Activated T-helper 17 cell treated with anti-CD3 and anti-CD28 coated beads, Interleukin-2, amount 50 U/mL, for 72 hours (primary cell): ENCODE measurements at regions not wholly inside any gene's neighbourhood (a gene's known extent, or its start where the extent isn't known, plus 50 kb on each side); places are given as distances from the start of the nearest gene placed in this dataset.
"Not testable (repeated sequence)": the region's sequence is repeated elsewhere in the genome, so short reads cannot be mapped to it uniquely, and the experiment has no call there.

Experiments
- ATAC-seq: fragments of 150-1000 bp; cut with Tn5 transposase; replicated peaks from 2 replicates; pipeline ENCODE4 v1.10.0; 2021; ENCODE audit warnings: mild to moderate bottlenecking, moderate library complexity
- H3K27ac Mint-ChIP-seq: one replicate; pipeline ENCODE4 v1.8.0; 2022; ENCODE audit warnings: mixed read lengths
- H3K27me3 Mint-ChIP-seq: one replicate; pipeline ENCODE4 v1.8.0; 2022; ENCODE audit warnings: mixed read lengths
- H3K36me3 Mint-ChIP-seq: one replicate; pipeline ENCODE4 v1.8.0; 2022; ENCODE audit warnings: low read depth, mild to moderate bottlenecking, mixed read lengths
- H3K4me1 Mint-ChIP-seq: one replicate; pipeline ENCODE4 v1.8.0; 2022; ENCODE audit warnings: mixed read lengths
- H3K4me3 Mint-ChIP-seq: one replicate; pipeline ENCODE4 v1.8.0; 2022; ENCODE audit warnings: mild to moderate bottlenecking, mixed read lengths
- H3K9me3 Mint-ChIP-seq: one replicate; pipeline ENCODE4 v1.8.0; 2022; ENCODE audit warnings: mixed read lengths

DNA sequence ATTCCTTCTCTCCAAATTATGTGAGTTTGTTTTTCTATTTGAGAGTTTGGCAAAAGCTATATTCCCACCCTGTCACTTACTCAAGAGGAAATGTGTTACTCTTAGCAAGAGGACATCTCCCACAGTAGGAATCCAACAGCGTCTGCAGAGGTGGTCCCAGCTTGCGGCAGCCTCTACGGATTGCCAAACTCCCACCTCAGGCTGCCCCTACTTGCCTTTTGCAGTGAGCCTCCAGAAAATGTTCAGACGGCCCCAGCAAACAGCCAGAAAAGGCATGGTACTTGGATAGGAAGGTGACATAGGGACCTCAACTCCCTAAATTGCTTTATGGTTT is 158.4 kb downstream of the SUCLG1 start:
- Mint-ChIP-seq H3K4me1 (no peaks in the 10 kb centered on the region), H3K27ac (no peak overlapping the region), H3K9me3 (no peaks in the 10 kb centered on the region), H3K4me3 (no peak overlapping the region), H3K27me3 (peaks cover 6% of the 10 kb centered on the region), H3K36me3 (no peaks in the 10 kb centered on the region)
- no peak for ATAC-seq

GRCh38 chr2:84300001-84300695 is 158.9 kb downstream of the SUCLG1 start:
- not testable (repeated sequence) for H3K9me3 Mint-ChIP-seq, ATAC-seq, H3K4me1 Mint-ChIP-seq

DNA sequence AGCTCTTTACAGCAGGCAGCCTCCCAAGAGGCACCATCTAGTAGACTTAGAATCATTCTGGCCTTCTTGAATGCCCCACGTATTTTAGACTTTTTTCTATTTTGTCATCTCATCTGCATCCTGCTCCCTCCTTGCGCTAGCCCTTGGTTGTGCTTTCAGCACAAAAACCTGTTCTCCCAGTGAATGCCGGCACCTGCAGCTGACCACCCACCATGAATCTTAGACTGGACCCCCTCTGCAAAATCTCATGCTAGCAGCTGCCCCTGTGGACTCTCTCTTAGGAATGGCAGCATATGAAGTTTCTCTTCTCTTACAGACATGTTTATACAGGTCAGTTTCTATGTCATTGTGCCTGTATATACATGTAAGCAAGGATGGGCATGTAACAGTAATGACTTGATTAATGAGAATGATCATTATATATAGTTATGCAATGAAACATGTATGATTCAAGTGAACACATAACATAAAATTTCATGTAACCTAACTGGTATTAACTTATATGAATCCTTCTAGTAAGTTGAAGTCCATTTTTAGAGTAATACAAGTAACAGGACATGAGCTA is 159.8 kb downstream of the SUCLG1 start:
- Mint-ChIP-seq H3K4me1 (no peaks in the 10 kb centered on the region), H3K27me3 (peaks cover 6% of the 10 kb centered on the region), H3K36me3 (no peaks in the 10 kb centered on the region), H3K9me3 (no peaks in the 10 kb centered on the region), H3K4me3 (no peak overlapping the region), H3K27ac (no peak overlapping the region)
- no peak for ATAC-seq

More at GRCh38 chr2:84300001-84300695, 158.9 kb downstream of the SUCLG1 start:
- not testable (repeated sequence) for H3K27me3 Mint-ChIP-seq, H3K4me3 Mint-ChIP-seq, H3K36me3 Mint-ChIP-seq, H3K27ac Mint-ChIP-seq

DNA sequence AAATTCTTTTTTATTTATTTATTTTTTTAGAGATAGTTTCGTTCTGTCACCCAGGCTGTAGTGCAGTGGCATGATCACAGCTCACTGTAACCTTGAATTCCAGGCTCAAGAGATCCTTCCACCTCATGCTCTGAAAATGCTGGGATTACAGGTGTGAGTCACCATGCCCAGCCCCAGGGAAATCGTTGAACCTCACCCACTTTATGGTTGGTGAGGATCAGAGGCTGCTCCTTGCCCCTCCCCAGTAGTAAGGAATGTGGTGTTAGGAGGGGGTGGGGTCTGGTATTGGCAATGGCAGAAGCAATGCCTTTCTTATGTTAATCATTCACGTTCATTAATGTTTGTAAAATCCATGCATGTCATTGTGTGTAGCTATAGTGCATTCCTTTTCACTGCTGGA is 161.9 kb downstream of the SUCLG1 start:
- Mint-ChIP-seq H3K27ac (no peak overlapping the region), H3K36me3 (no peaks in the 10 kb centered on the region), H3K4me3 (no peak overlapping the region), H3K4me1 (no peaks in the 10 kb centered on the region), H3K9me3 (no peaks in the 10 kb centered on the region), H3K27me3 (peaks cover 10% of the 10 kb centered on the region)
- ATAC-seq, result no peak

GRCh38 chr2:84293791-84294380 is 165.2 kb downstream of the SUCLG1 start:
- Mint-ChIP-seq H3K9me3 (no peaks in the 10 kb centered on the region), H3K36me3 (no peaks in the 10 kb centered on the region), H3K4me3 (no peak overlapping the region), H3K27me3 (peaks cover 12% of the 10 kb centered on the region), H3K27ac (no peak overlapping the region), H3K4me1 (no peaks in the 10 kb centered on the region)
- no peak for ATAC-seq

DNA sequence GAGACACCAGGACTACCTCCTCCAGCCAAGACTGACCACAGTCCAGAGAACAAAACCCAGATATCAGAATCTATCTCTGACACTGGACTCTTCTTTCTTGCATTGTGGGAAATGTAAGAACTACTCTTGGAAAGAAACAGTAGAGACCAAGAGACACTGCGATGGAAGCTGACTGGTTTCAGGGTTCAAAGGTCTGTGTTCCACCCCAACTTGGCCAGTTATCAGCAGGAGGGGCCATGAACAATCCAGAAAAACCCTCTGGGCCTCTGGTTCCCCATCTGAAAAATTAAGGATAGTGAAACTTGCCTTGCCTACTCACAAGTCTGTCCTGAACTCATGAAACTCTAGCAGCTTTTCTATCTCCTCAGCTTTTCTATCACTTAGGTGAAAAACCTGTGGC is 166.5 kb downstream of the SUCLG1 start:
- Mint-ChIP-seq H3K9me3 (no peaks in the 10 kb centered on the region), H3K4me3 (no peak overlapping the region), H3K27ac (no peak overlapping the region), H3K4me1 (no peaks in the 10 kb centered on the region), H3K36me3 (no peaks in the 10 kb centered on the region), H3K27me3 (peaks cover 9% of the 10 kb centered on the region)
- no peak for ATAC-seq

DNA sequence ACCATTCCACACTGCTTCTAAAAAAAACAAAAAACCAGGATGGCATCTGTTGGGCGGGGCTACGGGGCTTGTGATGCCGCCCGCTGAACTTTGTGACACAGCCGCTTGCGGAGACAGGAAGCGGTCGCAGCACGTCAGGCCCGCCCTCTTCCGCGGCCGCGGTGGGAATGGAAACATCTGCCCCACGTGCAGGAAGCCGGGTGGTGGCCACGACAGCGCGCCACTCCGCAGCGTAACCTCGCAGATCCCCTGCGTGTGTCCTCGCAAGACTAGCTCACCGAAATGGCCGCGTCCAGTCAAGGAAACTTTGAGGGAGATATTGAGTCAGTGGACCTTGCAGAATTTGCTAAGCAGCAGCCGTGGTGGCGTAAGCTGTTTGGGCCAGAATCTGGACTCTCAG is 168.5 kb downstream of the SUCLG1 start:
- Mint-ChIP-seq H3K4me1 (no peaks in the 10 kb centered on the region), H3K36me3 (no peaks in the 10 kb centered on the region), H3K27ac (no peak overlapping the region), H3K9me3 (no peaks in the 10 kb centered on the region), H3K27me3 (peaks cover 16% of the 10 kb centered on the region), H3K4me3 (no peak overlapping the region)
- ATAC-seq, result no peak

- Mint-ChIP-seq H3K4me3 (no peak overlapping the region), H3K27ac (no peak overlapping the region), H3K27me3 (peaks cover 13% of the 10 kb centered on the region), H3K4me1 (no peaks in the 10 kb centered on the region), H3K36me3 (no peaks in the 10 kb centered on the region), H3K9me3 (no peaks in the 10 kb centered on the region)
- ATAC-seq, result no peak
Measured at GRCh38 chr2:84288293-84288692, 170.8 kb downstream of the SUCLG1 start.

GRCh38 chr2:84286878-84287277 is 172.2 kb downstream of the SUCLG1 start:
- ATAC-seq, result no peak
- Mint-ChIP-seq H3K27me3 (peaks cover 13% of the 10 kb centered on the region), H3K36me3 (no peaks in the 10 kb centered on the region), H3K27ac (no peak overlapping the region), H3K4me1 (no peaks in the 10 kb centered on the region), H3K9me3 (no peaks in the 10 kb centered on the region), H3K4me3 (no peak overlapping the region)

- H3K27me3 Mint-ChIP-seq, result peaks cover 14% of the 10 kb centered on the region
- no peak for ATAC-seq
- H3K4me1 Mint-ChIP-seq, result no peaks in the 10 kb centered on the region
- H3K9me3 Mint-ChIP-seq, result no peaks in the 10 kb centered on the region
- H3K4me3 Mint-ChIP-seq, result no peak overlapping the region
- no peaks in the 10 kb centered on the region for H3K36me3 Mint-ChIP-seq
- no peak overlapping the region for H3K27ac Mint-ChIP-seq
Measured at GRCh38 chr2:84285056-84285747, 173.9 kb downstream of the SUCLG1 start.

GRCh38 chr2:84283506-84283905 is 175.6 kb downstream of the SUCLG1 start:
- no peaks in the 10 kb centered on the region for H3K9me3 Mint-ChIP-seq
- peaks cover 1% of the 10 kb centered on the region for H3K4me1 Mint-ChIP-seq
- H3K36me3 Mint-ChIP-seq, result no peaks in the 10 kb centered on the region
- H3K4me3 Mint-ChIP-seq, result no peak overlapping the region
- ATAC-seq, result no peak
- peaks cover 10% of the 10 kb centered on the region for H3K27me3 Mint-ChIP-seq
- no peak overlapping the region for H3K27ac Mint-ChIP-seq

DNA sequence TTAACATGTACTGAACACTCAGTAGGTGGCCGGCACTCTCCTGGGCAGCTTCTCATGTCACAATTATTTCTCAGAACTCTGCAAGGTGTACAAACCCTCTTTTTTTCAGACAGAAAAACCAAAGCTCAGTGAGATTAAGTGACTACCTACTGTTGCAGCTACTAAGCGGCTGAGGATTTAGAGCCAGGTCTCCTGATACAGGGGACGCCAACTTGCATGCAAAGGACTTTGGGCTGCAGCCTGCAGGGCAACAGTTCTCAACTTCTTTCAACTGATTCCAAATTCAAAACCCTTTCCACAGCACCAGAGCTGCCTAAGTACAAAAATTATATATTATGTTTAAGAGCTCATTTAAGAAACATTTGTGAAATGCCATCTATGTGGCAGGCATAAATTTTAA is 177.6 kb downstream of the SUCLG1 start:
- Mint-ChIP-seq H3K27me3 (peaks cover 8% of the 10 kb centered on the region), H3K27ac (no peak overlapping the region), H3K9me3 (no peaks in the 10 kb centered on the region)

GRCh38 chr2:84280873-84281272 is 178.2 kb downstream of the SUCLG1 start:
- no peaks in the 10 kb centered on the region for H3K36me3 Mint-ChIP-seq
- no peak overlapping the region for H3K4me3 Mint-ChIP-seq
- H3K4me1 Mint-ChIP-seq, result peaks cover 4% of the 10 kb centered on the region
- no peaks in the 10 kb centered on the region for H3K9me3 Mint-ChIP-seq
- peaks cover 5% of the 10 kb centered on the region for H3K27me3 Mint-ChIP-seq
- H3K27ac Mint-ChIP-seq, result no peak overlapping the region
- ATAC-seq, result no peak

More for the DNA sequence above, 177.6 kb downstream of the SUCLG1 start:
- H3K4me3 Mint-ChIP-seq, result no peak overlapping the region
- no peaks in the 10 kb centered on the region for H3K36me3 Mint-ChIP-seq
- H3K4me1 Mint-ChIP-seq, result peaks cover 4% of the 10 kb centered on the region
- no peak for ATAC-seq

GRCh38 chr2:84278386-84278785 is 180.7 kb downstream of the SUCLG1 start:
- peaks cover 4% of the 10 kb centered on the region for H3K4me1 Mint-ChIP-seq
- peaks cover 12% of the 10 kb centered on the region for H3K27me3 Mint-ChIP-seq
- H3K9me3 Mint-ChIP-seq, result no peaks in the 10 kb centered on the region
- no peak overlapping the region for H3K27ac Mint-ChIP-seq
- H3K4me3 Mint-ChIP-seq, result no peak overlapping the region
- H3K36me3 Mint-ChIP-seq, result no peaks in the 10 kb centered on the region
- ATAC-seq, result no peak
